ENCODE measurements at regions not wholly inside any gene's neighbourhood (a gene's known extent, or its start where the extent isn't known, plus 50 kb on each side); places are given as distances from the start of the nearest gene placed in this dataset.

DNA sequence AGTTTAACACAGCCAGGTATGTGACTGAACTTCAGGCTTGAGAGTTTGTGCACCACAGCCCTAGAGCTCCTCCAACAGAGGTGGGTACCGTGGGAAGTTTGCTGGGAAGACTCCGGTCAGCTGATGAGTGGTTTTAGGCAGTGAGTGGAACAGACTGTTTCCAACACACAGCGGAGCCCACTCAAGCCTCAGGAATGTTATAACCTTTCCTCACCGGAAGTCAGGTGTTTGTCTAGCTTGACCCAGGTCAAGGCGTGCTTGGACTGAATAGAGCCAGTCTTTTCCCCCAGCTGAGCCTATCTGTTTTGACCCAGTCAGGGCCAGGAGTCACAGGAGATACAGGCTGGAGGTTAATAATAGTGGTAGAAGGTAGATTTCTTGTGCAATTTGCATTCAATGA is 138.4 kb upstream of the PARP11 start (continued):
- TF ChIP-seq, protein P1, sequence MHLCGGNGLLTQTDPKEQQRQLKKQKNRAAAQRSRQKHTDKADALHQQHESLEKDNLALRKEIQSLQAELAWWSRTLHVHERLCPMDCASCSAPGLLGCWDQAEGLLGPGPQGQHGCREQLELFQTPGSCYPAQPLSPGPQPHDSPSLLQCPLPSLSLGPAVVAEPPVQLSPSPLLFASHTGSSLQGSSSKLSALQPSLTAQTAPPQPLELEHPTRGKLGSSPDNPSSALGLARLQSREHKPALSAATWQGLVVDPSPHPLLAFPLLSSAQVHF (CRISPR knock-in tag; IDR thresholded peaks at IDR 0.05) = no peak
- no peak for TF ChIP-seq ZNF660 (CRISPR knock-in tag; IDR thresholded peaks at IDR 0.05; ENCODE audit: borderline replicate concordance, low read depth)
- TF ChIP-seq, protein P2, sequence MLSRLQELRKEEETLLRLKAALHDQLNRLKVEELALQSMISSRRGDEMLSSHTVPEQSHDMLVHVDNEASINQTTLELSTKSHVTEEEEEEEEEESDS (CRISPR knock-in tag; IDR thresholded peaks at IDR 0.05; ENCODE audit: borderline replicate concordance) = no peak
- TF ChIP-seq, protein P3, sequence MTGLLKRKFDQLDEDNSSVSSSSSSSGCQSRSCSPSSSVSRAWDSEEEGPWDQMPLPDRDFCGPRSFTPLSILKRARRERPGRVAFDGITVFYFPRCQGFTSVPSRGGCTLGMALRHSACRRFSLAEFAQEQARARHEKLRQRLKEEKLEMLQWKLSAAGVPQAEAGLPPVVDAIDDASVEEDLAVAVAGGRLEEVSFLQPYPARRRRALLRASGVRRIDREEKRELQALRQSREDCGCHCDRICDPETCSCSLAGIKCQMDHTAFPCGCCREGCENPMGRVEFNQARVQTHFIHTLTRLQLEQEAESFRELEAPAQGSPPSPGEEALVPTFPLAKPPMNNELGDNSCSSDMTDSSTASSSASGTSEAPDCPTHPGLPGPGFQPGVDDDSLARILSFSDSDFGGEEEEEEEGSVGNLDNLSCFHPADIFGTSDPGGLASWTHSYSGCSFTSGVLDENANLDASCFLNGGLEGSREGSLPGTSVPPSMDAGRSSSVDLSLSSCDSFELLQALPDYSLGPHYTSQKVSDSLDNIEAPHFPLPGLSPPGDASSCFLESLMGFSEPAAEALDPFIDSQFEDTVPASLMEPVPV (CRISPR knock-in tag; IDR thresholded peaks at IDR 0.05) = no peak
- TF ChIP-seq ZNF598 (CRISPR knock-in tag; IDR thresholded peaks at IDR 0.05; ENCODE audit: borderline replicate concordance) = no peak
- TF ChIP-seq ZNF3 (CRISPR knock-in tag; IDR thresholded peaks at IDR 0.05) = no peak
- TF ChIP-seq ZNF383 (CRISPR knock-in tag; IDR thresholded peaks at IDR 0.05; ENCODE audit: borderline replicate concordance) = no peak
- no peak for TF ChIP-seq ATF7-NPFF (CRISPR knock-in tag; IDR thresholded peaks at IDR 0.05; ENCODE audit: low read depth)
- TF ChIP-seq NFE2 (CRISPR knock-in tag; IDR thresholded peaks at IDR 0.05) = no peak
- no peak for TF ChIP-seq ZNF446 (CRISPR knock-in tag; IDR thresholded peaks at IDR 0.05)
- TF ChIP-seq, protein P4, sequence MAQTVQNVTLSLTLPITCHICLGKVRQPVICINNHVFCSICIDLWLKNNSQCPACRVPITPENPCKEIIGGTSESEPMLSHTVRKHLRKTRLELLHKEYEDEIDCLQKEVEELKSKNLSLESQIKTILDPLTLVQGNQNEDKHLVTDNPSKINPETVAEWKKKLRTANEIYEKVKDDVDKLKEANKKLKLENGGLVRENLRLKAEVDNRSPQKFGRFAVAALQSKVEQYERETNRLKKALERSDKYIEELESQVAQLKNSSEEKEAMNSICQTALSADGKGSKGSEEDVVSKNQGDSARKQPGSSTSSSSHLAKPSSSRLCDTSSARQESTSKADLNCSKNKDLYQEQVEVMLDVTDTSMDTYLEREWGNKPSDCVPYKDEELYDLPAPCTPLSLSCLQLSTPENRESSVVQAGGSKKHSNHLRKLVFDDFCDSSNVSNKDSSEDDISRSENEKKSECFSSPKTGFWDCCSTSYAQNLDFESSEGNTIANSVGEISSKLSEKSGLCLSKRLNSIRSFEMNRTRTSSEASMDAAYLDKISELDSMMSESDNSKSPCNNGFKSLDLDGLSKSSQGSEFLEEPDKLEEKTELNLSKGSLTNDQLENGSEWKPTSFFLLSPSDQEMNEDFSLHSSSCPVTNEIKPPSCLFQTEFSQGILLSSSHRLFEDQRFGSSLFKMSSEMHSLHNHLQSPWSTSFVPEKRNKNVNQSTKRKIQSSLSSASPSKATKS (CRISPR knock-in tag; IDR thresholded peaks at IDR 0.05) = 0 out of 2 replicates have a peak, but pooled peaks have one; percentile 61
- TF ChIP-seq ZMAT3 (CRISPR knock-in tag; conservative IDR thresholded peaks at IDR 0.05) = 0 out of 2 replicates have a peak, but pooled peaks have one; percentile 33
- no peak for TF ChIP-seq TAF15 (IDR thresholded peaks at IDR 0.05; ENCODE audit: low read depth, low read length, poor library complexity, severe bottlenecking)
- TF ChIP-seq HOXA3 (CRISPR knock-in tag; IDR thresholded peaks at IDR 0.05) = peak; percentile 84
- TF ChIP-seq NCOA5 (CRISPR knock-in tag; IDR thresholded peaks at IDR 0.05) = no peak
- no peak; the same call in 1 of the 2 replicates for TF ChIP-seq TSC22D2 (CRISPR knock-in tag; IDR thresholded peaks at IDR 0.05; ENCODE audit: borderline replicate concordance)
- TF ChIP-seq, protein P5, sequence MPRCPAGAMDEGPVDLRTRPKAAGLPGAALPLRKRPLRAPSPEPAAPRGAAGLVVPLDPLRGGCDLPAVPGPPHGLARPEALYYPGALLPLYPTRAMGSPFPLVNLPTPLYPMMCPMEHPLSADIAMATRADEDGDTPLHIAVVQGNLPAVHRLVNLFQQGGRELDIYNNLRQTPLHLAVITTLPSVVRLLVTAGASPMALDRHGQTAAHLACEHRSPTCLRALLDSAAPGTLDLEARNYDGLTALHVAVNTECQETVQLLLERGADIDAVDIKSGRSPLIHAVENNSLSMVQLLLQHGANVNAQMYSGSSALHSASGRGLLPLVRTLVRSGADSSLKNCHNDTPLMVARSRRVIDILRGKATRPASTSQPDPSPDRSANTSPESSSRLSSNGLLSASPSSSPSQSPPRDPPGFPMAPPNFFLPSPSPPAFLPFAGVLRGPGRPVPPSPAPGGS (CRISPR knock-in tag; IDR thresholded peaks at IDR 0.05) = no peak
- TF ChIP-seq DR1 (CRISPR knock-in tag; IDR thresholded peaks at IDR 0.05) = no peak
- TF ChIP-seq, protein P6, sequence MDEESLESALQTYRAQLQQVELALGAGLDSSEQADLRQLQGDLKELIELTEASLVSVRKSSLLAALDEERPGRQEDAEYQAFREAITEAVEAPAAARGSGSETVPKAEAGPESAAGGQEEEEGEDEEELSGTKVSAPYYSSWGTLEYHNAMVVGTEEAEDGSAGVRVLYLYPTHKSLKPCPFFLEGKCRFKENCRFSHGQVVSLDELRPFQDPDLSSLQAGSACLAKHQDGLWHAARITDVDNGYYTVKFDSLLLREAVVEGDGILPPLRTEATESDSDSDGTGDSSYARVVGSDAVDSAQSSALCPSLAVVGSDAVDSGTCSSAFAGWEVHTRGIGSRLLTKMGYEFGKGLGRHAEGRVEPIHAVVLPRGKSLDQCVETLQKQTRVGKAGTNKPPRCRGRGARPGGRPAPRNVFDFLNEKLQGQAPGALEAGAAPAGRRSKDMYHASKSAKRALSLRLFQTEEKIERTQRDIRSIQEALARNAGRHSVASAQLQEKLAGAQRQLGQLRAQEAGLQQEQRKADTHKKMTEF (CRISPR knock-in tag; IDR thresholded peaks at IDR 0.05) = peak; percentile 85
- TF ChIP-seq, protein P7, sequence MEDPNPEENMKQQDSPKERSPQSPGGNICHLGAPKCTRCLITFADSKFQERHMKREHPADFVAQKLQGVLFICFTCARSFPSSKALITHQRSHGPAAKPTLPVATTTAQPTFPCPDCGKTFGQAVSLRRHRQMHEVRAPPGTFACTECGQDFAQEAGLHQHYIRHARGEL (CRISPR knock-in tag; IDR thresholded peaks at IDR 0.05) = no peak
- peak; percentile 97 for TF ChIP-seq MED1 (CRISPR knock-in tag; IDR thresholded peaks at IDR 0.05)
- peak; percentile 82 for TF ChIP-seq GFI1 (CRISPR knock-in tag; IDR thresholded peaks at IDR 0.05; ENCODE audit: borderline replicate concordance)
- peak; percentile 73; the same call in 1 of the 2 replicates for TF ChIP-seq ZNF816 (CRISPR knock-in tag; IDR thresholded peaks at IDR 0.05; ENCODE audit: borderline replicate concordance)
- peak; percentile 18 for TF ChIP-seq ASH2L (IDR thresholded peaks at IDR 0.05; ENCODE audit: insufficient read length, low read depth, low read length)
